ENCODE measurements at regions not wholly inside any gene's neighbourhood (a gene's known extent, or its start where the extent isn't known, plus 50 kb on each side); places are given as distances from the start of the nearest gene placed in this dataset.

- no peak for DNase-seq
Observed at GRCh38 chr9:119803679-119804078, 434.4 kb upstream of the BRINP1 start.

GRCh38 chr9:119802621-119803020 lies 433.4 kb upstream of the BRINP1 start:
- no peak for DNase-seq

- DNase-seq, result no peak
Observed at GRCh38 chr9:119802133-119802532, 432.9 kb upstream of the BRINP1 start.

- no peak for DNase-seq
Observed at GRCh38 chr9:119801311-119801710, 432.1 kb upstream of the BRINP1 start.

- no peak for DNase-seq
Observed at GRCh38 chr9:119795395-119795794, 426.2 kb upstream of the BRINP1 start.

GRCh38 chr9:119794836-119795235 lies 425.6 kb upstream of the BRINP1 start:
- DNase-seq, result no peak

- DNase-seq, result no peak
Observed at GRCh38 chr9:119793218-119793617, 424.0 kb upstream of the BRINP1 start.

- DNase-seq, result no peak
Observed at GRCh38 chr9:119792242-119792641, 423.0 kb upstream of the BRINP1 start.

- DNase-seq, result no peak
Observed at GRCh38 chr9:119789987-119790386, 420.8 kb upstream of the BRINP1 start.

GRCh38 chr9:119788921-119789320 lies 419.7 kb upstream of the BRINP1 start:
- DNase-seq, result no peak

GRCh38 chr9:119781886-119782285 lies 412.7 kb upstream of the BRINP1 start:
- DNase-seq, result no peak

GRCh38 chr9:119775410-119775809 lies 406.2 kb upstream of the BRINP1 start:
- DNase-seq, result no peak

- DNase-seq, result no peak
Observed at GRCh38 chr9:119773823-119774222, 404.6 kb upstream of the BRINP1 start.

GRCh38 chr9:119771341-119771740 lies 402.1 kb upstream of the BRINP1 start:
- DNase-seq, result no peak

GRCh38 chr9:119768266-119768665 lies 399.0 kb upstream of the BRINP1 start:
- no peak for DNase-seq

- no peak for DNase-seq
Observed at GRCh38 chr9:119765632-119766175, 396.5 kb upstream of the BRINP1 start.

- DNase-seq, result no peak
Observed at GRCh38 chr9:119763260-119763659, 394.0 kb upstream of the BRINP1 start.

- no peak for DNase-seq
Observed at GRCh38 chr9:119761812-119762211, 392.6 kb upstream of the BRINP1 start.

GRCh38 chr9:119758990-119759389 lies 389.8 kb upstream of the BRINP1 start:
- no peak for DNase-seq

GRCh38 chr9:119758241-119758640 lies 389.0 kb upstream of the BRINP1 start:
- DNase-seq, result no peak

GRCh38 chr9:119739476-119739875 lies 370.2 kb upstream of the BRINP1 start:
- DNase-seq, result no peak

GRCh38 chr9:119736491-119737454 lies 367.5 kb upstream of the BRINP1 start:
- DNase-seq, result no peak

GRCh38 chr9:119727988-119728387 lies 358.8 kb upstream of the BRINP1 start:
- DNase-seq, result no peak

- DNase-seq, result no peak
Observed at GRCh38 chr9:119726035-119726434, 356.8 kb upstream of the BRINP1 start.
